ENCODE measurements at regions not wholly inside any gene's neighbourhood (a gene's known extent, or its start where the extent isn't known, plus 50 kb on each side); places are given as distances from the start of the nearest gene placed in this dataset.

DNA sequence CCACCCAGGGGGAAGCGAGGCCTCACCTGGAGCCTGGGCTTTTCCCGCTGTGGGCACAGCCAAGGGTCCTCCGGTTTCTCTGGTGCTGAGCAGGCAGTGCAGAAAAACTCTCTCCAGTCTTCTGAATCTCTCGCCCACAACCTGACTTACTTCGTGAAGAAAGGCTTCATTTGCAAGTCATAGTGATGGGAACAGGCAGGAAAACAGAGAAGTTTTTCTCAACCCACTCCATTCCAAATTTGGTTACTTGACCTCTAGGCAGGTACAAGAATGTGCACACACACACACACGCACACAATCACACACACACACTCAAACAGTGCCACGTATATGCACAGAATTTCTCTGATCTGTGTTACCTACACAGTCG lies 524.5 kb downstream of the CD83 start:
- H3K9me3 ChIP-seq = no peaks in the 10 kb centered on the region
- H3K36me3 ChIP-seq (replicated peaks in 1 of 2; ENCODE audit: control insufficient read depth in 1 of 2, insufficient read depth in 2 of 2, low read length in 1 of 2) = no peaks in the 10 kb centered on the region
- no peaks in the 10 kb centered on the region for H3K9me2 ChIP-seq
- H4K20me1 ChIP-seq (ENCODE audit: insufficient read depth) = no peaks in the 10 kb centered on the region
- TF ChIP-seq, protein P1, sequence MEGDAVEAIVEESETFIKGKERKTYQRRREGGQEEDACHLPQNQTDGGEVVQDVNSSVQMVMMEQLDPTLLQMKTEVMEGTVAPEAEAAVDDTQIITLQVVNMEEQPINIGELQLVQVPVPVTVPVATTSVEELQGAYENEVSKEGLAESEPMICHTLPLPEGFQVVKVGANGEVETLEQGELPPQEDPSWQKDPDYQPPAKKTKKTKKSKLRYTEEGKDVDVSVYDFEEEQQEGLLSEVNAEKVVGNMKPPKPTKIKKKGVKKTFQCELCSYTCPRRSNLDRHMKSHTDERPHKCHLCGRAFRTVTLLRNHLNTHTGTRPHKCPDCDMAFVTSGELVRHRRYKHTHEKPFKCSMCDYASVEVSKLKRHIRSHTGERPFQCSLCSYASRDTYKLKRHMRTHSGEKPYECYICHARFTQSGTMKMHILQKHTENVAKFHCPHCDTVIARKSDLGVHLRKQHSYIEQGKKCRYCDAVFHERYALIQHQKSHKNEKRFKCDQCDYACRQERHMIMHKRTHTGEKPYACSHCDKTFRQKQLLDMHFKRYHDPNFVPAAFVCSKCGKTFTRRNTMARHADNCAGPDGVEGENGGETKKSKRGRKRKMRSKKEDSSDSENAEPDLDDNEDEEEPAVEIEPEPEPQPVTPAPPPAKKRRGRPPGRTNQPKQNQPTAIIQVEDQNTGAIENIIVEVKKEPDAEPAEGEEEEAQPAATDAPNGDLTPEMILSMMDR (IDR thresholded peaks at IDR 0.05) = no peak
- TF ChIP-seq MEF2A (IDR thresholded peaks at IDR 0.05; ENCODE audit: borderline replicate concordance, low read depth) (no peak), MAX (IDR thresholded peaks at IDR 0.05; ENCODE audit: low read depth) (no peak), RFX5 (IDR thresholded peaks at IDR 0.05; ENCODE audit: low read length) (no peak), NRF1 (IDR thresholded peaks at IDR 0.05; ENCODE audit: low read depth, low read length) (no peak)
- no peaks in the 10 kb centered on the region for H3F3A ChIP-seq (replicated peaks; ENCODE audit: insufficient read depth)
- peaks cover 0 to 2% of the 10 kb centered on the region in 2 experiments; a peak in 3 of 4 replicates for H3K4me1 ChIP-seq (ENCODE audit: control insufficient read depth in 1 of 2, insufficient read depth in 2 of 2, low read depth in 1 of 2, low read length in 1 of 2)
- POLR2A ChIA-PET = no interaction called here
- H2AFZ ChIP-seq (ENCODE audit: low read depth) = no peak overlapping the region
- no peak overlapping the region for H3K9ac ChIP-seq
- no peak overlapping the region for H3K4me2 ChIP-seq
- H3K79me2 ChIP-seq (ENCODE audit: insufficient read depth) = no peaks in the 10 kb centered on the region
- no peak overlapping the region for H3K4me3 ChIP-seq (ENCODE audit: low read depth in 2 of 2, low read length in 1 of 2)
- 60% methylated on average over 8 of the region's 8 CpGs for WGBS (ENCODE audit: low lambda C conversion rate)
- no peaks in the 10 kb centered on the region for H3K27me3 ChIP-seq (ENCODE audit: insufficient read depth)
- DNase-seq = no peak
- no peak overlapping the region for H3K27ac ChIP-seq (ENCODE audit: low read depth in 2 of 2, low read length in 1 of 2)
- CTCF ChIA-PET = no interaction called here

- Histone ChIP-seq H3K9me3 (no peaks in the 10 kb centered on the region), H3K4me1 (ENCODE audit: control insufficient read depth in 1 of 2, insufficient read depth in 2 of 2, low read depth in 1 of 2, low read length in 1 of 2) (peaks cover 0 to 2% of the 10 kb centered on the region in 2 experiments; a peak in 3 of 4 replicates), H2AFZ (ENCODE audit: low read depth) (no peak overlapping the region), H3K4me3 (ENCODE audit: low read depth in 2 of 2, low read length in 1 of 2) (no peak overlapping the region), H3K27me3 (ENCODE audit: insufficient read depth) (no peaks in the 10 kb centered on the region), H3F3A (replicated peaks; ENCODE audit: insufficient read depth) (no peaks in the 10 kb centered on the region), H3K9me2 (no peaks in the 10 kb centered on the region), H4K20me1 (ENCODE audit: insufficient read depth) (no peaks in the 10 kb centered on the region), H3K27ac (ENCODE audit: low read depth in 2 of 2, low read length in 1 of 2) (no peak overlapping the region), H3K4me2 (no peak overlapping the region), H3K9ac (no peak overlapping the region), H3K79me2 (ENCODE audit: insufficient read depth) (no peaks in the 10 kb centered on the region), H3K36me3 (replicated peaks in 1 of 2; ENCODE audit: control insufficient read depth in 1 of 2, insufficient read depth in 2 of 2, low read length in 1 of 2) (no peaks in the 10 kb centered on the region)
- no peak for DNase-seq
- ChIA-PET CTCF (no interaction called here), POLR2A (no interaction called here)
- WGBS (ENCODE audit: low lambda C conversion rate) = 29% methylated on average over 2 of the region's 2 CpGs
- no peak for TF ChIP-seq RFX5 (IDR thresholded peaks at IDR 0.05; ENCODE audit: low read length)
- no peak for TF ChIP-seq USF2 (IDR thresholded peaks at IDR 0.05; ENCODE audit: borderline replicate concordance, low read depth, low read length)
- TF ChIP-seq NRF1 (IDR thresholded peaks at IDR 0.05; ENCODE audit: low read depth, low read length) = no peak
- TF ChIP-seq, protein P2, sequence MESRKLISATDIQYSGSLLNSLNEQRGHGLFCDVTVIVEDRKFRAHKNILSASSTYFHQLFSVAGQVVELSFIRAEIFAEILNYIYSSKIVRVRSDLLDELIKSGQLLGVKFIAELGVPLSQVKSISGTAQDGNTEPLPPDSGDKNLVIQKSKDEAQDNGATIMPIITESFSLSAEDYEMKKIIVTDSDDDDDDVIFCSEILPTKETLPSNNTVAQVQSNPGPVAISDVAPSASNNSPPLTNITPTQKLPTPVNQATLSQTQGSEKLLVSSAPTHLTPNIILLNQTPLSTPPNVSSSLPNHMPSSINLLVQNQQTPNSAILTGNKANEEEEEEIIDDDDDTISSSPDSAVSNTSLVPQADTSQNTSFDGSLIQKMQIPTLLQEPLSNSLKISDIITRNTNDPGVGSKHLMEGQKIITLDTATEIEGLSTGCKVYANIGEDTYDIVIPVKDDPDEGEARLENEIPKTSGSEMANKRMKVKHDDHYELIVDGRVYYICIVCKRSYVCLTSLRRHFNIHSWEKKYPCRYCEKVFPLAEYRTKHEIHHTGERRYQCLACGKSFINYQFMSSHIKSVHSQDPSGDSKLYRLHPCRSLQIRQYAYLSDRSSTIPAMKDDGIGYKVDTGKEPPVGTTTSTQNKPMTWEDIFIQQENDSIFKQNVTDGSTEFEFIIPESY (IDR thresholded peaks at IDR 0.05; ENCODE audit: borderline replicate concordance, low read depth) = no peak
- no peak for TF ChIP-seq MAX (IDR thresholded peaks at IDR 0.05; ENCODE audit: low read depth)
- TF ChIP-seq NFIC (IDR thresholded peaks at IDR 0.05; ENCODE audit: borderline replicate concordance) = no peak
- no peak for TF ChIP-seq EZH2phosphoT487 (IDR thresholded peaks at IDR 0.05; ENCODE audit: borderline replicate concordance, low read depth)
Observed at GRCh38 chr6:14642842-14643241, 525.3 kb downstream of the CD83 start.

All from SK-N-SH (cell line).